Erythroblast (primary cell): ENCODE measurements at regions not wholly inside any gene's neighbourhood (a gene's known extent, or its start where the extent isn't known, plus 50 kb on each side); places are given as distances from the start of the nearest gene placed in this dataset.

Source experiments
- GATA1 ChIP-seq: IDR thresholded peaks from 2 replicates; pipeline ENCODE4 v1.6.1; 2011; ENCODE audit warnings: low read depth, mild to moderate bottlenecking, control low read depth, low read length, moderate library complexity
- POLR2A ChIP-seq: IDR thresholded peaks from 2 replicates; pipeline ENCODE4 v1.6.1; 2011; ENCODE audit warnings: mild to moderate bottlenecking, low read length

GRCh38 chr17:70375406-70375805 is 206.1 kb downstream of the KCNJ2 start:
- TF ChIP-seq POLR2A, result no peak
- TF ChIP-seq GATA1, result no peak
